Activated CD8-positive, alpha-beta memory T cell treated with anti-CD3 and anti-CD28 coated beads, Interleukin-2, amount 50 U/mL, for 1 hour (primary cell): ENCODE measurements at regions not wholly inside any gene's neighbourhood (a gene's known extent, or its start where the extent isn't known, plus 50 kb on each side); places are given as distances from the start of the nearest gene placed in this dataset.

ENCODE experiments used
- DNase-seq: peaks from one replicate; pipeline ENCODE4 v3.0.0-alpha.2; 2020; ENCODE audit errors: extremely low read depth

GRCh38 chr2:180061085-180061484 is 54.0 kb upstream of the CWC22 start:
- no peak for DNase-seq

- no peak for DNase-seq
Observed at GRCh38 chr2:180058993-180059392, 51.9 kb upstream of the CWC22 start.

DNA sequence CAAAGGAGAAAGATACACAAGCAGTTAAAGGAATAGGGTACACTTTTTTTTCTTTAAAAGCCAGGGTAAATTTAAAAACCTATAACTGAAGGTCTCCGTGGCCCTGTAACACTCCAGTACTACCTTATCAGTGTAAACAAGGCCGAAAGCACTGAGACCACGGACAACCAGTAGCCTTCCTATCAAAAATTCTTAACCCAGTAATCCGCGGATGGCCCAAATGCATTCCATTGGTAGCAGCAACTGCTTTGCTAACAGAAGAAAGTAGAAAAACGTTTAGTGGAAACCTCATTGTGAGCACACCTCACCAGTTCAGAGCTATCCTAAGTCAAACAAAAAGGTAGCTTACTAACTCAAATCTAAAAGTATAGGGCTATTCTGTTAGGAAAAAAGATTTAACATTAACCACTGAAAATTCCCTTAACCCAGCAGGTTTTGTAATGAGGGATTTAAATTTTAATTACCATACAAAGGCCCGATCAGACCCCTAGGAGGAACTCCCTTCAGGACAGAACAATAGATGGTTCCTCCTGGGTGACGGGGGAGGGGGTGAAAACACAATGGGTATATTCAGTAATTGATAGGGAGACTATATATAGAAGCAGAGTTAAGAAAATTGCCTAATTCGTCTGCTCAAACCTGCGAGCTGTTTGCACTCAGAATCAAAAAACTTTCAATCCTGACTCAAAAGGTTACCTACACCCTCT is 50.8 kb upstream of the CWC22 start:
- DNase-seq: no peak
